ENCODE measurements at regions not wholly inside any gene's neighbourhood (a gene's known extent, or its start where the extent isn't known, plus 50 kb on each side); places are given as distances from the start of the nearest gene placed in this dataset.

- no peaks in the 10 kb centered on the region for H3K27me3 ChIP-seq (ENCODE audit: insufficient read depth, low read length)
- H3K36me3 ChIP-seq (ENCODE audit: insufficient read depth, low read length) = no peaks in the 10 kb centered on the region
- H3K79me2 ChIP-seq (ENCODE audit: control insufficient read depth, insufficient read depth, low read length, unreplicated experiment) = no peaks in the 10 kb centered on the region
- peak overlapping the region; percentile 90 for H3K27ac ChIP-seq (ENCODE audit: low read depth, low read length)
- H2AFZ ChIP-seq (ENCODE audit: low read length, unreplicated experiment) = no peak overlapping the region
- H3K4me1 ChIP-seq (ENCODE audit: control insufficient read depth, insufficient read depth, low read length, unreplicated experiment) = peaks cover 41% of the 10 kb centered on the region
- no peak overlapping the region; the same call in 1 of the 2 replicates for H3K4me3 ChIP-seq (ENCODE audit: low read depth, low read length)
These were observed 429.1 kb downstream of the SPRY1 start for GRCh38 chr4:123825596-123826291.

GRCh38 chr4:123826896-123827295, 430.3 kb downstream of the SPRY1 start:
- Histone ChIP-seq H3K4me1 (ENCODE audit: control insufficient read depth, insufficient read depth, low read length, unreplicated experiment) (peaks cover 52% of the 10 kb centered on the region), H3K79me2 (ENCODE audit: control insufficient read depth, insufficient read depth, low read length, unreplicated experiment) (no peaks in the 10 kb centered on the region), H3K27me3 (ENCODE audit: insufficient read depth, low read length) (no peaks in the 10 kb centered on the region), H3K4me3 (ENCODE audit: low read depth, low read length) (no peak overlapping the region), H3K36me3 (ENCODE audit: insufficient read depth, low read length) (no peaks in the 10 kb centered on the region), H2AFZ (ENCODE audit: low read length, unreplicated experiment) (no peak overlapping the region), H3K27ac (ENCODE audit: low read depth, low read length) (peak overlapping the region; percentile 90)

DNA sequence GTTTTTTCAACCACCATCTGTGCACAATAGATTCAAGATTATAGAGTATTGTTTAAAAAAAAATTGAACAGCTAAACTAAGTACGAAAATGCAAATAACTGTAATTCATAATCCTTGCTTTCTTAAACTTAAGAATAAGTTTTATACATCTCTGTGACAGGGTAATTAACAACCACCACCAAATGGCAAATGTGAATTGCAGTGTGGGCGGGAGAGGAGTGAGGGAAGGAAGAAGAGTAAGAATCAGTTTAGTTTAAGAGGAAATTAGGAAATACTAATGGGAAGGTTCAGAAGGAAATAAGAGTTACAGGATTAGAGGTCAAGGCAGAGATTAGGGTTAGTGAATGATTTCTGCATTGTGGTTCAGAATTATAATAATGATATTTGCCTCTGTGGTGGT, 430.9 kb downstream of the SPRY1 start:
- peak overlapping the region; percentile 90 for H3K27ac ChIP-seq (ENCODE audit: low read depth, low read length)
- H3K79me2 ChIP-seq (ENCODE audit: control insufficient read depth, insufficient read depth, low read length, unreplicated experiment) = no peaks in the 10 kb centered on the region
- H3K4me1 ChIP-seq (ENCODE audit: control insufficient read depth, insufficient read depth, low read length, unreplicated experiment) = peaks cover 54% of the 10 kb centered on the region
- H2AFZ ChIP-seq (ENCODE audit: low read length, unreplicated experiment) = no peak overlapping the region
- no peaks in the 10 kb centered on the region for H3K36me3 ChIP-seq (ENCODE audit: insufficient read depth, low read length)
- no peaks in the 10 kb centered on the region for H3K27me3 ChIP-seq (ENCODE audit: insufficient read depth, low read length)
- H3K4me3 ChIP-seq (ENCODE audit: low read depth, low read length) = no peak overlapping the region

DNA sequence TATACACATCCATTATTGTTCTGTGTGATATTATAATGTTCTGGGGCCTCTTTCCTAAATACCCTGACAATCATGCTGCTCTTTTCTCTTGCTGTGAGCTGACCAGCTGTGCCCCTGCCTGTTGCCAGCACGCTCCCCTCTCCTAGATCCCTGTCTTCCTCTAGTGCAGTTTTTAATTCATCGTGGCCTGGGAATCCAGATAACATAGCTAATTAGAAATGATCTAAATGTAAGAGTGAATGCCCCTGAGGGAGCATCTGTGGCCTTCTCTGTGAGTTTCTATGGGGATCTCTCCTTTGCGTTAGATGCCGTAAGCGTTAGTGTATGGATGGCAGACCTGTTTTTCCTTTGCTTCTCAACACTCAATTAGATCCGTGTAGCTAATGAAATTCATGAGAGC, 434.3 kb downstream of the SPRY1 start:
- Histone ChIP-seq H3K27ac (ENCODE audit: low read depth, low read length) (peak overlapping the region; percentile 99), H3K79me2 (ENCODE audit: control insufficient read depth, insufficient read depth, low read length, unreplicated experiment) (no peaks in the 10 kb centered on the region), H3K36me3 (ENCODE audit: insufficient read depth, low read length) (no peaks in the 10 kb centered on the region), H2AFZ (ENCODE audit: low read length, unreplicated experiment) (no peak overlapping the region), H3K4me1 (ENCODE audit: control insufficient read depth, insufficient read depth, low read length, unreplicated experiment) (peaks cover 48% of the 10 kb centered on the region), H3K4me3 (ENCODE audit: low read depth, low read length) (no peak overlapping the region), H3K27me3 (ENCODE audit: insufficient read depth, low read length) (no peaks in the 10 kb centered on the region)

- H3K27ac ChIP-seq (ENCODE audit: low read depth, low read length) = peak overlapping the region; percentile 99
- H3K4me3 ChIP-seq (ENCODE audit: low read depth, low read length) = peak overlapping the region; percentile 27; the same call in 1 of the 2 replicates
These were observed 435.8 kb downstream of the SPRY1 start for GRCh38 chr4:123832173-123833026.

DNA sequence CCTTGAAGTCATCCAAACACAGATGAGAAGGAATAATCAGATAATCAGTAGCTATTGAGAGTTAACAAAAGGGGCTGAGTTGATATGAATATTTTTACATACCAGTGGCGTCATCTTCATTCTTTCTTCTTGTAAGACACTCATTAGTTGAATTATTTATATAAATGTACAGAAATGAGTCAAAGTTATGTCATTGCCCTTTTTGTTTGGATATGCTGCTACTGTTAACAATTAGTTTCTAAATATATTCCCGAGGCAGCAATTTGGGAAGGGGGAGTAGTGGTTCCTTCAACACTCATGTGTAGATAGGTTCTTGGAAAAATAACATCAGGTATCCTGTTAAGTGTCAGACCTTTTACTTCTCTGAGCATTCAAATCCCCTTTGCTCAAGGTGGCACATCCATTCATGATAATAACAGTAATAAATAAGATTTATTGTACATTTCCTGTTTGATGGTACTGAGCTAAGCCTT, 436.6 kb downstream of the SPRY1 start:
- Histone ChIP-seq H3K4me3 (ENCODE audit: low read depth, low read length) (peak overlapping the region; percentile 27; the same call in 1 of the 2 replicates), H3K4me1 (ENCODE audit: control insufficient read depth, insufficient read depth, low read length, unreplicated experiment) (peaks cover 34% of the 10 kb centered on the region), H2AFZ (ENCODE audit: low read length, unreplicated experiment) (no peak overlapping the region), H3K36me3 (ENCODE audit: insufficient read depth, low read length) (no peaks in the 10 kb centered on the region), H3K27ac (ENCODE audit: low read depth, low read length) (peak overlapping the region; percentile 99), H3K27me3 (ENCODE audit: insufficient read depth, low read length) (no peaks in the 10 kb centered on the region), H3K79me2 (ENCODE audit: control insufficient read depth, insufficient read depth, low read length, unreplicated experiment) (no peaks in the 10 kb centered on the region)

More at GRCh38 chr4:123832173-123833026, 435.8 kb downstream of the SPRY1 start:
- Histone ChIP-seq H3K27me3 (ENCODE audit: insufficient read depth, low read length) (no peaks in the 10 kb centered on the region), H3K4me1 (ENCODE audit: control insufficient read depth, insufficient read depth, low read length, unreplicated experiment) (peaks cover 39% of the 10 kb centered on the region), H2AFZ (ENCODE audit: low read length, unreplicated experiment) (no peak overlapping the region), H3K36me3 (ENCODE audit: insufficient read depth, low read length) (no peaks in the 10 kb centered on the region), H3K79me2 (ENCODE audit: control insufficient read depth, insufficient read depth, low read length, unreplicated experiment) (no peaks in the 10 kb centered on the region)

- Histone ChIP-seq H3K79me2 (ENCODE audit: control insufficient read depth, insufficient read depth, low read length, unreplicated experiment) (no peaks in the 10 kb centered on the region), H2AFZ (ENCODE audit: low read length, unreplicated experiment) (no peak overlapping the region), H3K36me3 (ENCODE audit: insufficient read depth, low read length) (no peaks in the 10 kb centered on the region), H3K27ac (ENCODE audit: low read depth, low read length) (no peak overlapping the region), H3K4me3 (ENCODE audit: low read depth, low read length) (no peak overlapping the region), H3K27me3 (ENCODE audit: insufficient read depth, low read length) (no peaks in the 10 kb centered on the region), H3K4me1 (ENCODE audit: control insufficient read depth, insufficient read depth, low read length, unreplicated experiment) (peaks cover 36% of the 10 kb centered on the region)
These were observed 439.4 kb downstream of the SPRY1 start for GRCh38 chr4:123835831-123836590.

DNA sequence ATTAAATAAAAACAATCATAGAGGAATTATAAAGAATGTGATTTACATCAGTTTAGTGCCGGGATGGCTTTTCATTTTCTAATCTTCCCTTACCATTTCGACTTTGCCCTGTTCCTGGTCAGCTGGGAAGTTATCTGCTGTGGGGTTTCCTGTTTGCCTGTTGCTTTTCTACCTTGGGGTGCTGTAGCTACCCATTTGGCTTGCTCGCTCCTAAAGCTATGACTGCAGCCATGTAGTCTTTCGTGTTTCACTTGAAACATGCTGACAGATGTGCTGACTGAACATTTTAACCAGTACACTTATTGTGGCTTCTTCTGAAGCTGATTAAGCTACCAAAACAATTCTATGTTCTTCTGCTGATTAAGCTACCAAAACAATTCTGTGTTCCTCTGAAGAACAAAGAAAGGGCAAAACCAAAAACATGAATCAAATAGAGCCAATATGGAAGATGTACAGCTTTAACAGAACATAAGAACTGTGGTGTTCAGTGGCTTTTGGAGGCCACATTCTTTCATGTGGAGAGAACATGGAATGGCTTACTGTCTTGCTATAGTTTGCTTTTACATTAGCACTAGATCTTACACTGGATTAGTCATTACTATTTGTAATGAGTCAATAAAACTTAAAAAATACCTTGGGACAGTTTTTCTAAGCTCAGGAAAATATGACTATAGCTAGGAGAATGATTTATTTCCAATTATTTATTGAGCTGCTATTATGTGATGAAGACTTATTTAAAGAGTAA, 440.4 kb downstream of the SPRY1 start:
- peak overlapping the region; percentile 44; the same call in 1 of the 2 replicates for H3K27ac ChIP-seq (ENCODE audit: low read depth, low read length)
- no peaks in the 10 kb centered on the region for H3K36me3 ChIP-seq (ENCODE audit: insufficient read depth, low read length)
- H3K79me2 ChIP-seq (ENCODE audit: control insufficient read depth, insufficient read depth, low read length, unreplicated experiment) = no peaks in the 10 kb centered on the region
- H3K27me3 ChIP-seq (ENCODE audit: insufficient read depth, low read length) = no peaks in the 10 kb centered on the region
- H2AFZ ChIP-seq (ENCODE audit: low read length, unreplicated experiment) = peak overlapping the region; percentile 27
- peaks cover 26% of the 10 kb centered on the region for H3K4me1 ChIP-seq (ENCODE audit: control insufficient read depth, insufficient read depth, low read length, unreplicated experiment)
- no peak overlapping the region for H3K4me3 ChIP-seq (ENCODE audit: low read depth, low read length)

- no peaks in the 10 kb centered on the region for H3K79me2 ChIP-seq (ENCODE audit: control insufficient read depth, insufficient read depth, low read length, unreplicated experiment)
- H3K4me3 ChIP-seq (ENCODE audit: low read depth, low read length) = no peak overlapping the region
- H2AFZ ChIP-seq (ENCODE audit: low read length, unreplicated experiment) = no peak overlapping the region
- peaks cover 18% of the 10 kb centered on the region for H3K4me1 ChIP-seq (ENCODE audit: control insufficient read depth, insufficient read depth, low read length, unreplicated experiment)
- H3K27me3 ChIP-seq (ENCODE audit: insufficient read depth, low read length) = no peaks in the 10 kb centered on the region
- H3K27ac ChIP-seq (ENCODE audit: low read depth, low read length) = no peak overlapping the region
- no peaks in the 10 kb centered on the region for H3K36me3 ChIP-seq (ENCODE audit: insufficient read depth, low read length)
These were observed 441.9 kb downstream of the SPRY1 start for GRCh38 chr4:123838474-123838873.

GRCh38 chr4:123840197-123840596, 443.6 kb downstream of the SPRY1 start:
- Histone ChIP-seq H3K79me2 (ENCODE audit: control insufficient read depth, insufficient read depth, low read length, unreplicated experiment) (no peaks in the 10 kb centered on the region), H2AFZ (ENCODE audit: low read length, unreplicated experiment) (peak overlapping the region; percentile 58), H3K4me3 (ENCODE audit: low read depth, low read length) (no peak overlapping the region), H3K36me3 (ENCODE audit: insufficient read depth, low read length) (no peaks in the 10 kb centered on the region), H3K27ac (ENCODE audit: low read depth, low read length) (no peak overlapping the region), H3K27me3 (ENCODE audit: insufficient read depth, low read length) (no peaks in the 10 kb centered on the region), H3K4me1 (ENCODE audit: control insufficient read depth, insufficient read depth, low read length, unreplicated experiment) (peaks cover 11% of the 10 kb centered on the region)
